NCI-H2171 treated with DMSO at 0.1 percent for 48 hours (cell line): ENCODE measurements at regions not wholly inside any gene's neighbourhood (a gene's known extent, or its start where the extent isn't known, plus 50 kb on each side); places are given as distances from the start of the nearest gene placed in this dataset.

Experiments used
- DNase-seq: peaks from one replicate; lab custom pipeline; 2025; lab: John Stamatoyannopoulos, UW

- no peak for DNase-seq
Observed at GRCh38 chr11:37072538-37073055, 474.6 kb upstream of the RAG2 start.

- no peak for DNase-seq
Observed at GRCh38 chr11:37050311-37050710, 452.3 kb upstream of the RAG2 start.

GRCh38 chr11:37040921-37041320 is 442.9 kb upstream of the RAG2 start:
- DNase-seq = no peak

GRCh38 chr11:37038911-37039310 is 440.9 kb upstream of the RAG2 start:
- no peak for DNase-seq

GRCh38 chr11:37026741-37027140 is 428.7 kb upstream of the RAG2 start:
- DNase-seq = no peak

GRCh38 chr11:37026326-37026725 is 428.3 kb upstream of the RAG2 start:
- DNase-seq = no peak

GRCh38 chr11:37006563-37006962 is 408.5 kb upstream of the RAG2 start:
- DNase-seq = no peak

GRCh38 chr11:37002831-37003230 is 404.8 kb upstream of the RAG2 start:
- DNase-seq = no peak

GRCh38 chr11:36997656-36998055 is 399.6 kb upstream of the RAG2 start:
- DNase-seq = no peak

GRCh38 chr11:36996795-36997194 is 398.8 kb upstream of the RAG2 start:
- DNase-seq = no peak

- DNase-seq = no peak
Observed at GRCh38 chr11:36994208-36994607, 396.2 kb upstream of the RAG2 start.

- DNase-seq = no peak
Observed at GRCh38 chr11:36988556-36988955, 390.5 kb upstream of the RAG2 start.

- no peak for DNase-seq
Observed at GRCh38 chr11:36985562-36985961, 387.5 kb upstream of the RAG2 start.

- DNase-seq = no peak
Observed at GRCh38 chr11:36976741-36977140, 378.7 kb upstream of the RAG2 start.

GRCh38 chr11:36974771-36975170 is 376.7 kb upstream of the RAG2 start:
- DNase-seq = no peak

GRCh38 chr11:36953976-36954375 is 355.9 kb upstream of the RAG2 start:
- no peak for DNase-seq

- DNase-seq = no peak
Observed at GRCh38 chr11:36948460-36949127, 350.6 kb upstream of the RAG2 start.

- peak; percentile 3 for DNase-seq
Observed at GRCh38 chr11:36945384-36945783, 347.3 kb upstream of the RAG2 start.

GRCh38 chr11:36933481-36933880 is 335.4 kb upstream of the RAG2 start:
- DNase-seq = no peak

GRCh38 chr11:36931139-36931538 is 333.1 kb upstream of the RAG2 start:
- DNase-seq = no peak

GRCh38 chr11:36930256-36930655 is 332.2 kb upstream of the RAG2 start:
- no peak for DNase-seq

GRCh38 chr11:36929401-36929800 is 331.4 kb upstream of the RAG2 start:
- DNase-seq = no peak

GRCh38 chr11:36928621-36929020 is 330.6 kb upstream of the RAG2 start:
- no peak for DNase-seq

- DNase-seq = no peak
Observed at GRCh38 chr11:36899800-36900199, 301.8 kb upstream of the RAG2 start.
